Thoracic aorta (tissue), 2 donors: ENCODE measurements at regions not wholly inside any gene's neighbourhood (a gene's known extent, or its start where the extent isn't known, plus 50 kb on each side); places are given as distances from the start of the nearest gene placed in this dataset.

ENCODE experiments used
- ATAC-seq: fragments of 150-250 bp; one replicate; pipeline ENCODE4 v1.8.0; 2017; ENCODE audit warnings: low read depth; ENCODE audit not compliant: insufficient number of reproducible peaks, low FRiP score
- DNase-seq: peaks from one replicate; pipeline ENCODE4 v3.0.0-alpha.2; 2020; ENCODE audit warnings: low spot score
- H3K27ac ChIP-seq, 2 donors: fragments of 200-600 bp; sonication (generic); 1 replicate in 1 of 2; 2 replicates in 1 of 2; pipeline ENCODE4 v1.5.1; 2016; ENCODE audit warnings: mild to moderate bottlenecking in 2 of 2, moderate library complexity in 2 of 2
- H3K27me3 ChIP-seq: fragments of 200-600 bp; sonication (generic); replicated peaks from 2 replicates; pipeline ENCODE4 v1.6.0; 2016; ENCODE audit warnings: mild to moderate bottlenecking; ENCODE audit not compliant: insufficient read depth
- H3K36me3 ChIP-seq: fragments of 200-600 bp; sonication (generic); one replicate; pipeline ENCODE4 v1.5.1; 2016
- H3K4me1 ChIP-seq, 2 donors: fragments of 200-600 bp; sonication (generic); 1 replicate in 1 of 2; 2 replicates in 1 of 2; pipeline versions ENCODE4 v1.5.1 to v1.6.0; 2016; ENCODE audit warnings: low read depth in 2 of 2, mild to moderate bottlenecking in 1 of 2; ENCODE audit not compliant: control insufficient read depth in 1 of 2
- H3K4me3 ChIP-seq: fragments of 200-600 bp; sonication (generic); 2 replicates; pipeline ENCODE4 v1.5.1; 2016; ENCODE audit warnings: mild to moderate bottlenecking
- H3K9me3 ChIP-seq: fragments of 200-600 bp; sonication (generic); 2 replicates; pipeline ENCODE4 v1.5.1; 2016
- TF ChIP-seq, protein P1 (sequence below): fragments of 200-600 bp; sonication (generic); IDR thresholded peaks from one replicate; pipeline ENCODE4 v1.5.1; 2019; ENCODE audit warnings: antibody characterized with exemption

DNA sequence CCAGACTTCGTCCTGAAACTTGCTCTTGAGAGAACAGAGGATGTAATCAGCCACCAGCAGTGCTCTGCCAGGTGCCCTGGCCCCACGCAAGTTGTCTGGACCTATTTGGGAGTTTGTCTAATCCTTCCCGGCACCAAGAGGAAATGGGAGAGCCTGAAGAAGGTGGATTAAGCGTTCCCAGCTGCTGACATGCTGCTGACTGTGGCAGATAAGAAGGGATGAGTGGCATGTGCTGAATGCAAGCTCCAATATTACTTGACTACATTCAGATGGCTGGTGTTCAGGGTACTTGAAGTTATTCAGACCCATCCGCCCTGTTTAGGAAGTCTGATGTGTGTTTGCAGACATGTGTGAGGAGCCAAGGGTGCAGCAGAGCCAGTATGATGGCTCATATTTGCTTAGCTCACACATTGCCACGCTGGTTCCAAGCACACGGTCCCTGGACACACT is 440.6 kb upstream of the CCDC196 start:
- H3K4me1 ChIP-seq, result no peaks in the 10 kb centered on the region
- no peaks in the 10 kb centered on the region for H3K9me3 ChIP-seq
- ATAC-seq (no peak), DNase-seq (no peak)
- H3K27me3 ChIP-seq, result no peaks in the 10 kb centered on the region
- no peak overlapping the region for H3K27ac ChIP-seq
- TF ChIP-seq, protein P1, sequence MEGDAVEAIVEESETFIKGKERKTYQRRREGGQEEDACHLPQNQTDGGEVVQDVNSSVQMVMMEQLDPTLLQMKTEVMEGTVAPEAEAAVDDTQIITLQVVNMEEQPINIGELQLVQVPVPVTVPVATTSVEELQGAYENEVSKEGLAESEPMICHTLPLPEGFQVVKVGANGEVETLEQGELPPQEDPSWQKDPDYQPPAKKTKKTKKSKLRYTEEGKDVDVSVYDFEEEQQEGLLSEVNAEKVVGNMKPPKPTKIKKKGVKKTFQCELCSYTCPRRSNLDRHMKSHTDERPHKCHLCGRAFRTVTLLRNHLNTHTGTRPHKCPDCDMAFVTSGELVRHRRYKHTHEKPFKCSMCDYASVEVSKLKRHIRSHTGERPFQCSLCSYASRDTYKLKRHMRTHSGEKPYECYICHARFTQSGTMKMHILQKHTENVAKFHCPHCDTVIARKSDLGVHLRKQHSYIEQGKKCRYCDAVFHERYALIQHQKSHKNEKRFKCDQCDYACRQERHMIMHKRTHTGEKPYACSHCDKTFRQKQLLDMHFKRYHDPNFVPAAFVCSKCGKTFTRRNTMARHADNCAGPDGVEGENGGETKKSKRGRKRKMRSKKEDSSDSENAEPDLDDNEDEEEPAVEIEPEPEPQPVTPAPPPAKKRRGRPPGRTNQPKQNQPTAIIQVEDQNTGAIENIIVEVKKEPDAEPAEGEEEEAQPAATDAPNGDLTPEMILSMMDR, result no peak
- H3K4me3 ChIP-seq, result no peak overlapping the region
- H3K36me3 ChIP-seq, result no peaks in the 10 kb centered on the region

DNA sequence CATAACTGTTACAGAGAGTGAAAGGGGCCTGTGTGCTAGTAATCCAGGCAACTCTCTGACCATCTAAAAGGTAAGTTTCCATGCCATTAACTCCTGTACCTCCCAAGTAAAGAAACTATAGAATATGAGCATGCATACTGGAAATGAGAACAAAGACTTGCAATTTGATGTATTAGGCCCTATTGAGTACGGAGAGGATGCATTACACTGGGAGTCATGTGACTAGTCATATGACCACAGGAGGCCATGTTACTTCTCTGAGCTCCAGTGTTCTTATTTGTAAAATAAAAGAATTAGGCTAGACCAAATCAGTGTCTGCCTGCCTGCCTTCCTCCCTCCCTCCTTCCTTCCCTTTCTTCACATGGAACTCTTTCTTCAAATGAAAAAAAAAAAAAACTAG is 440.1 kb upstream of the CCDC196 start:
- no peak overlapping the region for H3K27ac ChIP-seq
- H3K27me3 ChIP-seq, result no peaks in the 10 kb centered on the region
- no peaks in the 10 kb centered on the region for H3K9me3 ChIP-seq
- no peaks in the 10 kb centered on the region for H3K36me3 ChIP-seq
- ATAC-seq (no peak), DNase-seq (no peak)
- TF ChIP-seq, protein P1, result no peak
- no peaks in the 10 kb centered on the region for H3K4me1 ChIP-seq
- H3K4me3 ChIP-seq, result no peak overlapping the region

DNA sequence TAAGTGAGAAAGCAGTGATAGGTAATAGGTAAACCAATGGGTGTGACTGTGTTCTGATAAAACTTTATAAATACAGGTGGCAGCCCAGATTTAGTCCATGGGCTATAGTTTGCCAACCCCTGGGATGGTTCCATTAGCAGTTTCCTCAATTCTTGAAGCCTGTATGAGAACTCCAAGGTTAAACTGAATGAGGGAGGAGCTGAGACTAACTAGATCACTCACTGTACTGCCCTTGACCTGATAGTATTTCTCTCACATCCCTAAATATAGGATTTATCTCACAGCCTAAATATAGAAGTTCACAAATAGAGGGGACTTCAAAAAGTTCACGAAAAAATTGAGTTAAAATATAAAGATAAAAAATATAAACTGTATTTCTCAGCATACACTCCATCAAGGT is 439.6 kb upstream of the CCDC196 start:
- DNase-seq (no peak), ATAC-seq (no peak)
- Histone ChIP-seq H3K27me3 (no peaks in the 10 kb centered on the region), H3K36me3 (no peaks in the 10 kb centered on the region), H3K9me3 (no peaks in the 10 kb centered on the region), H3K27ac (no peak overlapping the region), H3K4me1 (no peaks in the 10 kb centered on the region), H3K4me3 (no peak overlapping the region)
- TF ChIP-seq, protein P1, result no peak

DNA sequence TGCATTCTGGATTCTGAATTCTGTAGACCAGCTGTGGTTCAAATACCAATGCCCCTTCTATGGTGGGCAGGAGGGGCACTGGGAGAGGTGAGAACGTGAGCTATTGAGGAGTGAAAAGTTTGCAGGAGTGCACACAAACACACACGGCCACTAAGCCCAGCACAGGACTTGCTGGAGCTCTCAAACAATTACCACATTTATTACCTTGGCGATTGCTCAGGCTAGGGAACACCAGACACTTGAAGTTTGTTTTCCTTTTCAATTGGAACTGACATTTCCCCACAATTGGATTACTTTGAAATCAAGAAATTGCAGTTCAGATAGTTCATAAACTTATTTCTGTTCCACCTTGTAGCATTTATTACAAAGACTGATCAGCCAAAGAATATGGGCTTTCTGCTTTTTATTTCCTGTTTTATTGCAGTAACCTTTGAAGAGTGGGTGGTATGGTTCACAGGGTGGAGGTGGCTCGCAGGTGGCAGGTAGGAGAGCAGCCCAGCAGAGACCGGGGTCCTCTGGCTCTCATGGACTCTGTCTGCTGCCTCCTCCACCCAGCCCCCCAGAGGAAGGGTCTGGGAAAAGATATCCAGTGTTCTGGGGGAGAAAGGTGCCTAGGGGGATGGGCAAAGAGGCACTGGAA is 429.8 kb upstream of the CCDC196 start:
- no peaks in the 10 kb centered on the region for H3K4me1 ChIP-seq
- ATAC-seq, result no peak
- no peak overlapping the region for H3K4me3 ChIP-seq
- peaks cover 3% of the 10 kb centered on the region for H3K9me3 ChIP-seq
- no peak overlapping the region for H3K27ac ChIP-seq
- no peaks in the 10 kb centered on the region for H3K36me3 ChIP-seq
- no peaks in the 10 kb centered on the region for H3K27me3 ChIP-seq
- TF ChIP-seq, protein P1, result no peak
- no peak for DNase-seq

DNA sequence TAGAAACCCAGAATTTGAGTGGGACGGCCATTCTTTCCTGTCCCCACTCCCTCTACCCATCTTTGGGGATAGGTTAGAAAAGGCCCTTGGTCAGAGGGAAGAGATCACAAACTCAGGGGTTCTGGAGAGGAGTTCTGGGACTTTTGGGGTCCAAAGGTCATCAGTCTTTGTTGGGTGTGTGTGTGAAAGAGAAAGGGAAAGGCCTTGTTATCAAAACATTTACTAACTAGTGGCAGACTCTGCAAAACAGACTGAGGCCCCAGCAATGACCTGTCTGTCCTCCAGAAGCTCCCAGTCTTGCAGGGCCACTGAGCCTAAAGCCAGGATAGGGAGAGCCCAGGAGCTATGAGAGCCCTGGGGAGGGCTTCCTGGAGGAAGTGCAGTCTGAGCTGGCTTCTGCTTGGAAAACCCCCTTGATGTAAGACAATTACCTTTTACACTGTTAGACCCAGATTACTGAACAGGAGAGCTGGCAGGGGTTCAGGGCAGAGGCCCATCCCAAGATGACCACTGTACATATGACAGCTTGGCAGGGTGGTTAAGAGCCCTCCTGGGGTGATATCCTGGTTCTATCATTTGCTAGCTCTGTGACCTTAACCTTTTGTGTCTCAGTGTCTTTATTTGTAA is 429.1 kb upstream of the CCDC196 start:
- no peaks in the 10 kb centered on the region for H3K36me3 ChIP-seq
- no peak for ATAC-seq
- DNase-seq, result no peak

More for the DNA sequence above, 429.1 kb upstream of the CCDC196 start:
- TF ChIP-seq, protein P1, result no peak
- H3K9me3 ChIP-seq, result peaks cover 3% of the 10 kb centered on the region
- H3K27me3 ChIP-seq, result no peaks in the 10 kb centered on the region
- no peaks in the 10 kb centered on the region for H3K4me1 ChIP-seq
- no peak overlapping the region for H3K27ac ChIP-seq
- H3K4me3 ChIP-seq, result no peak overlapping the region
